IMR-90 (cell line): ENCODE measurements at regions not wholly inside any gene's neighbourhood (a gene's known extent, or its start where the extent isn't known, plus 50 kb on each side); places are given as distances from the start of the nearest gene placed in this dataset.

Experiments
- ATAC-seq: fragments of 200-7000 bp; cut with Tn5 transposase; 2 replicates; pipeline ENCODE4 v1.9.1; 2020; ENCODE audit warnings: low read depth, mild to moderate bottlenecking, moderate library complexity
- BruUV-seq: library from RNA; stranded (reverse); fragments of 400-500 nt; replicated peaks from 2 replicates; lab custom pipeline; 2021; lab: Mats Ljungman, UMichigan
- CTCF ChIA-PET: fragments of 300-600 bp; formaldehyde crosslinking; extraction: SDS; loops from one replicate; lab custom pipeline; 2021; ENCODE audit warnings: antibody characterized with exemption; lab: Yijun Ruan, JAX
- POLR2A ChIA-PET: fragments of 300-600 bp; sonication (Branson Sonifier 250); formaldehyde crosslinking; loops from one replicate; lab custom pipeline; 2022; ENCODE audit warnings: antibody characterized with exemption; ENCODE audit not compliant: unreplicated experiment; lab: Charles Lee
- DNase-seq: peaks from one replicate; pipeline ENCODE4 v3.0.0; 2013
- H2AFZ ChIP-seq: replicated peaks from 2 replicates; pipeline ENCODE3; 2013; ENCODE audit warnings: low read length, mild to moderate bottlenecking; ENCODE audit not compliant: poor library complexity
- H2AK5ac ChIP-seq: 2 replicates; pipeline ENCODE4 v1.6.1; 2013; ENCODE audit warnings: low read depth, low read length, inconsistent platforms
- H2AK9ac ChIP-seq: replicated peaks from 2 replicates; pipeline ENCODE3; 2013; ENCODE audit warnings: mild to moderate bottlenecking, low read depth, low read length, moderate library complexity; ENCODE audit not compliant: poor library complexity
- H2BK120ac ChIP-seq: 2 replicates; pipeline ENCODE4 v1.6.1; 2013; ENCODE audit warnings: low read depth, low read length, inconsistent platforms
- H2BK15ac ChIP-seq: 3 replicates; pipeline ENCODE4 v1.6.1; 2013; ENCODE audit warnings: low read depth, low read length, inconsistent platforms
- H2BK20ac ChIP-seq: 2 replicates; pipeline ENCODE4 v1.6.1; 2013; ENCODE audit warnings: low read depth, mild to moderate bottlenecking, inconsistent platforms, low read length, moderate library complexity
- H2BK5ac ChIP-seq: 2 replicates; pipeline ENCODE4 v1.6.1; 2013; ENCODE audit warnings: mild to moderate bottlenecking, low read depth, low read length, inconsistent platforms; ENCODE audit not compliant: poor library complexity, severe bottlenecking
- H3K14ac ChIP-seq: replicated peaks from 2 replicates; pipeline ENCODE4 v1.6.1; 2013; ENCODE audit warnings: low read depth, low read length, inconsistent platforms
- H3K18ac ChIP-seq: 2 replicates; pipeline ENCODE4 v1.6.1; 2013; ENCODE audit warnings: low read depth, low read length, control low read depth
- H3K23ac ChIP-seq: 2 replicates; pipeline ENCODE4 v1.6.1; 2013; ENCODE audit warnings: low read depth, low read length, inconsistent platforms
- H3K27ac ChIP-seq: 2 replicates; pipeline ENCODE4 v1.5.1; 2013; ENCODE audit warnings: mild to moderate bottlenecking, control low read depth, low read length; ENCODE audit not compliant: insufficient read depth
- H3K27me3 ChIP-seq: 2 replicates; pipeline ENCODE4 v1.6.1; 2013; ENCODE audit warnings: low read length; ENCODE audit not compliant: control insufficient read depth, insufficient read depth
- H3K36me3 ChIP-seq: 2 replicates; pipeline ENCODE4 v1.6.1; 2013; ENCODE audit warnings: low read length, mixed read lengths; ENCODE audit not compliant: control insufficient read depth, insufficient read depth
- H3K4ac ChIP-seq: 2 replicates; pipeline ENCODE4 v1.6.1; 2013; ENCODE audit warnings: low read depth, low read length, inconsistent platforms
- H3K4me1 ChIP-seq: 2 replicates; pipeline ENCODE4 v1.6.1; 2013; ENCODE audit warnings: low read length, mixed read lengths; ENCODE audit not compliant: control insufficient read depth, insufficient read depth
- H3K4me2 ChIP-seq: 2 replicates; pipeline ENCODE4 v1.6.1; 2013; ENCODE audit warnings: low read depth, mild to moderate bottlenecking, control low read depth, low read length, moderate library complexity
- H3K4me3 ChIP-seq: 2 replicates; pipeline ENCODE4 v1.5.1; 2013; ENCODE audit warnings: low read depth, mild to moderate bottlenecking, control low read depth, low read length, moderate library complexity; ENCODE audit not compliant: insufficient read depth
- H3K56ac ChIP-seq: 2 replicates; pipeline ENCODE4 v1.6.1; 2013; ENCODE audit warnings: low read length, inconsistent platforms; ENCODE audit not compliant: insufficient read depth; ENCODE audit errors: extremely low read depth
- H3K79me1 ChIP-seq, 2 experiments: 2 replicates each; pipeline ENCODE4 v1.6.1; 2013; ENCODE audit warnings: low read length in 2 of 2, inconsistent platforms in 1 of 2, low read depth in 1 of 2
- H3K9ac ChIP-seq: 2 replicates; pipeline ENCODE4 v1.6.1; 2013; ENCODE audit warnings: low read depth, low read length, control low read depth
- H3K9me1 ChIP-seq: 2 replicates; pipeline ENCODE4 v1.6.1; 2013; ENCODE audit warnings: low read length, inconsistent platforms; ENCODE audit not compliant: insufficient read depth
- H3K9me3 ChIP-seq: 2 replicates; pipeline ENCODE4 v1.6.1; 2013; ENCODE audit warnings: low read length; ENCODE audit not compliant: control insufficient read depth, insufficient read depth
- H4K20me1 ChIP-seq: 2 replicates; pipeline ENCODE4 v1.6.1; 2013; ENCODE audit warnings: low read length, inconsistent platforms; ENCODE audit not compliant: insufficient read depth
- H4K5ac ChIP-seq: 2 replicates; pipeline ENCODE4 v1.6.1; 2013; ENCODE audit warnings: mild to moderate bottlenecking, low read depth, low read length, control low read depth
- H4K8ac ChIP-seq, 2 experiments: 2 replicates each; pipeline ENCODE4 v1.6.1; 2013; ENCODE audit warnings: low read depth in 2 of 2, low read length in 2 of 2, control low read depth in 1 of 2, inconsistent platforms in 1 of 2
- H4K91ac ChIP-seq: 2 replicates; pipeline ENCODE4 v1.6.1; 2013; ENCODE audit warnings: low read depth, low read length, inconsistent platforms; ENCODE audit not compliant: insufficient read depth
- CTCF ChIP-seq: conservative IDR thresholded peaks from 2 replicates; pipeline ENCODE4 v1.5.1; 2012; ENCODE audit warnings: mild to moderate bottlenecking, low read depth, low read length, improper control_type of control experiment
- FOS ChIP-seq: fragments of 150-350 bp; IDR thresholded peaks from 2 replicates; pipeline ENCODE4 v1.6.1; 2016; ENCODE audit warnings: low read depth, low read length
- MXI1 ChIP-seq: IDR thresholded peaks from 2 replicates; pipeline ENCODE4 v1.6.1; 2012; ENCODE audit warnings: low read depth, mild to moderate bottlenecking, low read length, moderate library complexity, borderline replicate concordance
- POLR2A ChIP-seq: IDR thresholded peaks from 2 replicates; pipeline ENCODE4 v1.6.1; 2012; ENCODE audit warnings: mild to moderate bottlenecking, low read depth, low read length
- RFX5 ChIP-seq: IDR thresholded peaks from 2 replicates; pipeline ENCODE4 v1.8.0; 2012; ENCODE audit warnings: low read depth, mild to moderate bottlenecking, low read length, moderate library complexity
- WGBS, 2 experiments: methylation state at CpG; one replicate each; pipeline versions ENCODE4 v1.1.5 to v1.1.7; 2013; ENCODE audit warnings: missing lambda C conversion rate in 2 of 2; ENCODE audit not compliant: insufficient read length in 1 of 2; ENCODE audit errors: extremely low coverage in 2 of 2; 5-methylcytosine and 5-hydroxymethylcytosine counted together
- dilution Hi-C: fragments of 300-500 bp; cut with HindIII; formaldehyde crosslinking; loops from one replicate; pipeline ENCODE4 v1.14.3; 2018; ENCODE audit warnings: low sequenced_read_pairs; ENCODE audit not compliant: unreplicated experiment
- in situ Hi-C: fragments of 300-500 bp; cut with MboI; formaldehyde crosslinking; loops from 3 replicates; pipeline ENCODE4 v1.14.3; 2019; ENCODE audit warnings: low sequenced_read_pairs, inconsistent platforms, mixed read lengths
- intact Hi-C: fragments of 100-400 bp; cut with micrococcal nuclease; formaldehyde crosslinking; loops from 2 replicates; pipeline ENCODE4 v1.10.0; 2022
- TF ChIP-seq, protein P1 (sequence below): fragments of 150-350 bp; IDR thresholded peaks from 2 replicates; pipeline ENCODE4 v1.6.1; 2017; ENCODE audit warnings: mild to moderate bottlenecking, antibody characterized with exemption, low read length, low read depth

GRCh38 chr6:126245077-126245476, 94.8 kb upstream of the CENPW start:
- in situ Hi-C loops: no loop called here
- H3K4ac ChIP-seq: no peak overlapping the region
- POLR2A ChIA-PET: no interaction called here

More at GRCh38 chr6:126245077-126245476, 94.8 kb upstream of the CENPW start:
- H3K36me3 ChIP-seq: no peaks in the 10 kb centered on the region
- no peak overlapping the region for H2BK120ac ChIP-seq
- CTCF ChIA-PET: no interaction called here
- no CpG with 5 or more reads among the region's 1 CpG for WGBS, 2 experiments
- no peak overlapping the region for H3K23ac ChIP-seq
- H3K14ac ChIP-seq: no peak overlapping the region
- H3K9ac ChIP-seq: no peak overlapping the region
- no peak overlapping the region for H2BK15ac ChIP-seq
- no peak overlapping the region for H3K18ac ChIP-seq
- H3K9me3 ChIP-seq: no peaks in the 10 kb centered on the region
- no peak overlapping the region for H2AK5ac ChIP-seq
- TF ChIP-seq, protein P1, sequence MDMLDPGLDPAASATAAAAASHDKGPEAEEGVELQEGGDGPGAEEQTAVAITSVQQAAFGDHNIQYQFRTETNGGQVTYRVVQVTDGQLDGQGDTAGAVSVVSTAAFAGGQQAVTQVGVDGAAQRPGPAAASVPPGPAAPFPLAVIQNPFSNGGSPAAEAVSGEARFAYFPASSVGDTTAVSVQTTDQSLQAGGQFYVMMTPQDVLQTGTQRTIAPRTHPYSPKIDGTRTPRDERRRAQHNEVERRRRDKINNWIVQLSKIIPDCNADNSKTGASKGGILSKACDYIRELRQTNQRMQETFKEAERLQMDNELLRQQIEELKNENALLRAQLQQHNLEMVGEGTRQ: no peak
- no peak for TF ChIP-seq POLR2A
- TF ChIP-seq MXI1: no peak
- no peak for TF ChIP-seq RFX5
- no peak for TF ChIP-seq FOS
- no peak for TF ChIP-seq CTCF
- no peak overlapping the region for H3K4me2 ChIP-seq
- no TSS peak for BruUV-seq
- no peak overlapping the region for H3K4me3 ChIP-seq
- H2AK9ac ChIP-seq: no peak overlapping the region
- H4K5ac ChIP-seq: no peak overlapping the region
- H4K91ac ChIP-seq: no peak overlapping the region
- DNase-seq: no peak
- intact Hi-C loops: no loop called here
- no peaks in the 10 kb centered on the region for H3K79me1 ChIP-seq
- no peak overlapping the region for H2AFZ ChIP-seq
- no peaks in the 10 kb centered on the region for H4K20me1 ChIP-seq
- H3K27me3 ChIP-seq: no peaks in the 10 kb centered on the region
- H3K56ac ChIP-seq: no peak overlapping the region
- no peak overlapping the region for H2BK20ac ChIP-seq
- ATAC-seq: no peak
- no peak overlapping the region for H2BK5ac ChIP-seq
- no peaks in the 10 kb centered on the region for H3K4me1 ChIP-seq
- no peak overlapping the region for H4K8ac ChIP-seq
- no peak overlapping the region for H3K27ac ChIP-seq
- H3K9me1 ChIP-seq: no peaks in the 10 kb centered on the region
- dilution Hi-C loops: no loop called here
